Activated CD4-positive, CD25-positive, alpha-beta regulatory T cell (primary cell): ENCODE measurements at regions not wholly inside any gene's neighbourhood (a gene's known extent, or its start where the extent isn't known, plus 50 kb on each side); places are given as distances from the start of the nearest gene placed in this dataset.
"Not testable (repeated sequence)": the region's sequence is repeated elsewhere in the genome, so short reads cannot be mapped to it uniquely, and the experiment has no call there.

Source experiments
- DNase-seq, 4 experiments: peaks; one replicate each; lab custom pipeline; 2025; lab: John Stamatoyannopoulos, UW

DNA sequence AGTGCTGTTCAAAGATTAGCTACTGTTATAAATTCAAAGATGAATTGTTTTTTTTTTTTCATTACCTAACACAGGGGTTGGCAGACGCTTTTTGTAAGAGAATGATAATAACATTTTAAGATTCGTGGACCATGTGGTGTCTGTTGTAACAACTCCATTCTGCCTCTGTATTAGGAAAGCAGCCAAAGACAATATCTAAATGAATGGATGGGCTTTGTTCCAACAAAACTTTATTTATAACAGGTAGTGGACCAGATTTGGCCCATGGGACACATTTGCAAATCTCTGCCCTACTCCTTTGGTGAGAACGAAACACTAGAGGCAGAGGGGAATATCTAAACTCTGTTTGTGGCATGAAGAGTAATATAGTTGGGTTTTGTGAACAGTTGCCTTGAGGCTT is 83.6 kb upstream of the BLID start:
- no peak for DNase-seq

DNA sequence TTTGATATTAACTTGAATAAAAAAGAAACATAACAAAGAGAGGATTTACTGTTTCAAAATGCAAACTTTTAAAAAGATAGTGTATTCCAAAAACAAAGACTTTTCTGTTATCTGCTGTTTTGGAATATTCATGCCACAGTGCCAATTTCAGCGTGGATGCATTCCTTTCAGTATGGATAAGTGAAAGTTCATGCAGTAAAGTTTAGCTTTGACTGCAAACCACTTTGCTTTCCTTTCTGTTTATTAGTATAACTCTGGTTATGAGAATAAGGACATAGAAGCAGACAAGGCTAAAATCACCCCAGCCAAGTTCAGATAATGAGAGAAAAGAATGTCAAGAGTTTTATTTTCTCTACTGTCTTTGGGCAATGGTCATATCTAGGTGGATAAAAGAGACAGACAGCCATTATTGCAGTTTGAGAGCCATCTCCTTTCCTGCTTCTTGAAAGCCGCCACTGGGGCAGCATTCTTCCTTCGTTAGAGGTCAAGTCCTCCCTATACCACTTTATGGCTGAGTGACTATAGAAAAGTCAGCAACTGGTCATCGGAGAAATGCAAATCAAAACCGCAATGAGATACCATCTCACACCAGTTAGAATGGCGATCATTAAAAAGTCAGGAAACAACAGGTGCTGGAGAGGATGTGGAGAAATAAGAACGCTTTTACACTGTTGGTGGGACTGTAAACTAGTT is 82.4 kb upstream of the BLID start:
- DNase-seq: no peak

- DNase-seq: no peak
Observed at GRCh38 chr11:122197066-122197987, 81.3 kb upstream of the BLID start.

DNA sequence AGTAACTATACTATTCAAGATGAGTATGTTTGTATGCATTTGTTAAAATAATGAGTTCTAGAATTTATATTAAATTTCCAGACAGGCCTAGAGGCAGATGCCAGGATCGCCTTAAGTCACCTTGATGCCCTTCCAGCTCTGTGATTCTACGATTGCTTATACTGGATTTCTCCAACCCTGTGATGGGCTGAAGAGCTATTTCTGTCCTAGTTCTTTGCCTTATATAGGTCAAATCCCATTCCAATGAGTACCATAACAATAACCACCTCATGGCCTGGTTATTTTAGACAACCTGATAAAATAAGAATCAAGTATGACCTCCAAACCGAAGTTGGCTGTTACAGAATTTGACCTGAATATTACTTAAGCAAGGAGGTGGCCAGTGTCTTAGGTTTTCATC is 79.8 kb upstream of the BLID start:
- DNase-seq: no peak

GRCh38 chr11:122193881-122194480 is 78.0 kb upstream of the BLID start:
- DNase-seq: not testable (repeated sequence)

DNA sequence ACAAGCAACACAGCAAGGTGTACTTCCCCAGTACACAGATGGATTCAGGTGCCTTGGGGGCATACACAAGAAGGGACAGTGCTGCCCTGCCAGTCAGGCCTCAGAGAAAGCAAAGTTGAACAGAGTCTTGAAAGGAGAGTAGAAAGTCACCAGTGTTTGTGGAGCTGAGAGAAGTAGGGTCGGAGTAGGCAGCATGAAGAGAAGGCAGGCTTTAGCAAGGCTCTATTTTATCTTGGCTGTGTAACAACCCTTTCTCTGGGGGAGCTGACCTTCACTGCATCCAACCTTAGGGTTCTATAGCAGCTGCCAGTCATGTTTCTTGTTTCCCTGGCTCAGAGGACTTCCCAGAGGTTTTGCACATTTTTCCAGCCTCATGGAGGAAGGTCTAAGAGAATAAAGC is 77.4 kb upstream of the BLID start:
- no peak for DNase-seq

- no peak for DNase-seq
Observed at GRCh38 chr11:122192634-122193255, 76.7 kb upstream of the BLID start.

DNA sequence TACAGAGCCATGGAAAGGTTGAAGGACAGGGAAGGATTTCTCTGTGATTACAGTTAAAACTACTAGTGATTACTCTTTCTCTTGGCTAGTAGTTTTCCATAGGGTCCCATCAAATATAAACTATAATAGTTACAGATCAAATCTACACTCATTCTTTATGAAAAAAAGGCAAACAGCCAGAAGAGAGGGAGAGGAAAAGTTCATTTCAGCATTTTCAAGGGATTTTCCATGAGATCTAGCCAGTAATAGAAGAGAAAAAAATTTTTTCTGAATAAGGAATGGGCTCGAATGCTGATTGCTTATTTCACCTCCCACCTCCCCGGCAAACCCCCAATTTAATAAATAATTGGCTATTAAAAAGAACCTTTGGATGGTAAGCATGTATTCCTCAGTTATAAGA is 74.8 kb upstream of the BLID start:
- no peak for DNase-seq

- no peak for DNase-seq
Observed at GRCh38 chr11:122189229-122189628, 73.2 kb upstream of the BLID start.

DNA sequence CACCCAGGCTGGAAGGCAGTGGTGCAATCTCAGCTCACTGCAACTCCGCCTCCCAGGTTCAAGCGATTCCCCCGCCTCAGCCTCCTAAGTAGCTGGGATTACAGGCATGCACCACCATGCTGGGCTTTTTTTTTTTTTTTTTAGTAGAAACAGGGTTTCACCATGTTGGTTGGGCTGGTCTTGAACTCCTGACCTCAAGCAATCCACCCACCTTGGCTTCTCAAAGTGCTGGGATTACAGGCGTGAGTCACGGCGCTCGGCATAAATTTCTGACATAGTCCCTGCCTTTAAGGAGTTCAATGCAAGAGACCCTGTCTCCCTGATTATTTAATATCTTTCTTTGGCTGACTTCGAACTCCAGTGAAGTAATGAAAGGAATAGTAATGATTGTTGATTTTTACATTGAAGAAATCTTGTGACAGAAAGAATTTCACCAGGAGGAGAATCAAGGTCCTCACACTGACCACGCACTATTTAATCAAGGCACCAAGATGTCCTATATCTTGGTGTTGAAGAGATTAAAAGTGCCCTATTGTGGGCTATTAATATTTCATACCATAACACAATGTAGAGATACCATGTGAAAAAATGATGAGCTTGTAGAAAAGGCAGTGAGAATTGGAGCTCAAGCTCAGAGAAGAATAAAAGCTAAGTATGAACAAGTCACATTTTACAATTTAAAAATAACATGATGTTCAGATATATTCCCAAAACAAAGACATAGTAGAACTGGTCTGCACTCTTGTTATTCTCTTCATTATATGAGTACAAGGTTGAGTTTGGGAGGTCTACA is 71.6 kb upstream of the BLID start:
- no peak for DNase-seq

GRCh38 chr11:122186439-122187080 is 70.5 kb upstream of the BLID start:
- DNase-seq: no peak

GRCh38 chr11:122183933-122184332 is 67.9 kb upstream of the BLID start:
- DNase-seq: no peak

GRCh38 chr11:122181893-122182292 is 65.9 kb upstream of the BLID start:
- DNase-seq: no peak

- no peak for DNase-seq
Observed at GRCh38 chr11:122181372-122181771, 65.4 kb upstream of the BLID start.

DNA sequence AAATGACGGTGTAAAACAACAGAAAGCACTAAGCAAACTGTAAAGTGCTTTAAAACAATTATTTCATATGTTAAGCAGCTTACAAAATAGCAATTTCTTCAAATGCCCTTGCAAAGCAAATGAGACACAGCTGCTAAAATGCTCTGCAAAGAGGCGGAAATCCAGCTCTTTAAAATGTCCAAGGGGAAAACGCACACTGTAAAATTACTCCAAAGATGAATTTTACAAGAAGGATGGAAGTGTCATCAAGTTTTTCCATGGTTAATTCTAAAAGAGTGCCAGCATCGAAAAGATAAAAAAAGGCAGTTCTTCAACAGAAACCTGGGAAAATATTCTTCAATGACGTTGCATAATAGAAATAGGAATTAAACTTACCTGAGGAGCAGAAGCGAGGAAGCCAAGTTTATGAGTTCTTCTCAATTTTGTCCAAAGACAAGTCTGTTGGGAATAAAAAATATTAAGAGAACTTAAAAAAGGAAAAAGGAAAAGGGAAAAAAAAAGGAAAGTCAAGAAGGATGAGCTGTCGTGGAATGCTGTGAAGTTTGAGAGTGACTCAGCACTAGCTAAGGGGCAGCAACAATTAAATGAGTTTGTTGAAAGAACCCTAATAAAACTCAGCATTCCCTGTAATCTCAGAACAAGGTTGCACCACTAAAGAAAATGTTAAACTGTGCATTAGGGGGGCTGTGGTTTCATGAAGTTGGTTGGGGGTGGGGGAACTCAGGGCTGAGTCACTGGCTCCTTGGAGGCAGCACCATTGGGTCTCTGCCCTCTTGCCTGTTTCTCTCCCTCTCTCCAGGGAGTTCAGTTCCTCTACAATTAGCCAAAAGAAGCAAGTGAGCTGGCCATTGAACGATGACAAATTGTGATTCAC is 64.2 kb upstream of the BLID start:
- no peak for DNase-seq

DNA sequence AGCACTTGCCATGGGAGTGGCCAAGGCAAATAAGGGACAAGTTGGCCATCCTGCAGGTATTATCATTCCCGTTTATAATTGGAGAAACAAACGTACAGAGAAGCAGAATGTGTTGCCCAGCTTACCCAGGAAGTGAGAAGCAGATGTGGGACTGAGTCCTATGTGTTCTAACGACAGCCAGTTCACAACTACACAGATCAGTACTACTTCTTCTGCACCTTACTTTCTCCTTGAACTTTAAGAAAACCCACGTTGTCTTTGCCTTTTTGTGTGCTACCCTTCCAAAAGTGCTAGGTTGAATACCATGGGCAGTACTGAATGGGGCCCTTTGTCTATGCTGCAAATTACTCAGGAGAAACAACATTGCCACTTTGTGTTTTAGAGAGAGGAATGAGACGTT is 62.8 kb upstream of the BLID start:
- no peak for DNase-seq

- DNase-seq: no peak
Observed at GRCh38 chr11:122177238-122177637, 61.2 kb upstream of the BLID start.

DNA sequence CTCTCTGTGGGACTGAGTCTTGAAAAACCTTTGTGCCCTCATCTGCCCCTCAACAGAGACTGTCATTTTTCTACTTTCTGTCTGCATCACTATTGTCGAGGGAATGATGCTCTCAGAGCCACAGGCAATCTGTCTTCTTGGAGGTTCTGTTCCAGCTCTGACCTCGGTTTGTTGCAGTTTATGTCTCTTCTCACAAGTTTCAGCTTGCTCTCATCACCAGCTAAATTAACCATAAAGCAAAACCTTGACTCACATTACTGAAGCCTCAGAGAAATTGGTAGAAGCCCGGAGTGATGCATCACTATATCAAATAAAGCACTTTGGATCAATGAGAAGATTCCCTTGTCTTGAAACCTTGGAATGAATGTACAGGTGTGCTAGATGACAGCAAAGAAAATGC is 60.6 kb upstream of the BLID start:
- no peak for DNase-seq

GRCh38 chr11:122175306-122175705 is 59.3 kb upstream of the BLID start:
- DNase-seq: no peak

DNA sequence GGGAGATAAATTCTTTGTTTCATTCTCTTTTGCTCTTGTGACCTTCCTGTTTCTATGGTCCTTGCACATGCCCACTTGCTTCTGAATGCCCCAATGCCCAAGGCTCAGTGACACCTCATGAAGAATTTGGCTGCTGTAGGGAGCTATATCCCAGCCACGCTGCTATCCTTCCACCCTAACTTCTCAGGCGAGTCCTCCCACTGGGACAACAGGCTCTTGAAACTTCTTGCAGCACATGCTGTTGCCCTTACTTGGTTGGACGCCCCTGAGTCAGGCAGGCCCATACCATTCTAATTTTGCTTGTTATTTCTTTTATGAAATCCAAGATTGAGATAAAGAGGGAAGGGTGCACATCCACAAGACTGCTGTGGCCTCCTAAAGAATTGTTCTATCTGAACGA is 57.6 kb upstream of the BLID start:
- DNase-seq: no peak
